ENCODE measurements at regions not wholly inside any gene's neighbourhood (a gene's known extent, or its start where the extent isn't known, plus 50 kb on each side); places are given as distances from the start of the nearest gene placed in this dataset.

DNA sequence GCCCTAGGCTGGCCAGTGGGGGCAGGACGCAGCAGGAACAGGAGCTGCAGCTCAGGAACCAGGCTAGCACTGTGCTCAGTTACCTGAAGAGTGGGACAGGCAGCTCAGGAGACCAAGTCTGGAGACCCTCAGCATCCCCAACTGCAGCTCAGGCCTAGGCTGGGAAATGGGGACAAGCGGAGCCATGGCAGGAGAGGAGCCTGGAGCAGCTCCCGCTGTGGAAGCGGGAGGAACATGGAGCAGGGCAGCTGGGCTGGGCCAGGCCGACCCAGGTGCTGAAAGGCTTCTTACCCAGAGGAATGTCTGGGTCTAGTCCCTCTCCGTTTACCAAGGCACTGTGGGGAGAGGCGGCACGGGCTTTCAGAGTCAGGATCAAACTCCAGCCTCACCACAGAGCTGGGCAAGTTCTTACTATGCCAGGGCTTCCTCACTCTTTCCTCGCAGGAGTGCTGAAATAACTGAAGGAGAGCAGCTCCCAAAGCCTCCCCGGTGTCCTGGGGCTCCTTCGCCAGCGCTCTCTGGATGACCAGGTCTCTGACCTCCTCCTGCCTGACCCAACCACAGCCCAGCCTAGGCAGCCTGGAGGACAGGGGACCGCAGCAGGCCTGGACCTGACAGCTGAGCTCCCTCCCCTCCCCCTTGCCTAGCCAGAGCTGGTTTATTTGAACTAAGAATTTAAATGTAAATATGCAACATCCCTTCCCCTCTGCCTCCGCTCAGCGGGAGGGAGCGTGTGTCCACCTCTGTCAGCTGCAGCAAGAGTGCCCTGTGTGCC, 247.8 kb upstream of the SIX2 start:
- Histone ChIP-seq H3K27me3 (ENCODE audit: low read depth, low read length) (no peaks in the 10 kb centered on the region), H2AFZ (ENCODE audit: low read depth, low read length) (no peak overlapping the region), H3K4me1 (ENCODE audit: low read length) (no peaks in the 10 kb centered on the region), H3K27ac (ENCODE audit: low read length) (no peak overlapping the region), H3K9me3 (ENCODE audit: insufficient read depth, low read length) (no peaks in the 10 kb centered on the region), H4K20me1 (ENCODE audit: insufficient read depth, low read length) (no peaks in the 10 kb centered on the region), H3K36me3 (replicated peaks; ENCODE audit: low read depth, low read length) (no peaks in the 10 kb centered on the region), H3K79me2 (ENCODE audit: low read length) (no peaks in the 10 kb centered on the region), H3K9ac (ENCODE audit: low read length) (no peak overlapping the region), H3K4me3 (ENCODE audit: low read length) (no peak overlapping the region), H3K4me2 (ENCODE audit: low read length) (no peak overlapping the region)
- TF ChIP-seq, protein P1, sequence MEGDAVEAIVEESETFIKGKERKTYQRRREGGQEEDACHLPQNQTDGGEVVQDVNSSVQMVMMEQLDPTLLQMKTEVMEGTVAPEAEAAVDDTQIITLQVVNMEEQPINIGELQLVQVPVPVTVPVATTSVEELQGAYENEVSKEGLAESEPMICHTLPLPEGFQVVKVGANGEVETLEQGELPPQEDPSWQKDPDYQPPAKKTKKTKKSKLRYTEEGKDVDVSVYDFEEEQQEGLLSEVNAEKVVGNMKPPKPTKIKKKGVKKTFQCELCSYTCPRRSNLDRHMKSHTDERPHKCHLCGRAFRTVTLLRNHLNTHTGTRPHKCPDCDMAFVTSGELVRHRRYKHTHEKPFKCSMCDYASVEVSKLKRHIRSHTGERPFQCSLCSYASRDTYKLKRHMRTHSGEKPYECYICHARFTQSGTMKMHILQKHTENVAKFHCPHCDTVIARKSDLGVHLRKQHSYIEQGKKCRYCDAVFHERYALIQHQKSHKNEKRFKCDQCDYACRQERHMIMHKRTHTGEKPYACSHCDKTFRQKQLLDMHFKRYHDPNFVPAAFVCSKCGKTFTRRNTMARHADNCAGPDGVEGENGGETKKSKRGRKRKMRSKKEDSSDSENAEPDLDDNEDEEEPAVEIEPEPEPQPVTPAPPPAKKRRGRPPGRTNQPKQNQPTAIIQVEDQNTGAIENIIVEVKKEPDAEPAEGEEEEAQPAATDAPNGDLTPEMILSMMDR (IDR thresholded peaks at IDR 0.05; ENCODE audit: low read depth, low read length), result no peak
- TF ChIP-seq EZH2phosphoT487 (IDR thresholded peaks at IDR 0.05; ENCODE audit: low read depth), result no peak

DNA sequence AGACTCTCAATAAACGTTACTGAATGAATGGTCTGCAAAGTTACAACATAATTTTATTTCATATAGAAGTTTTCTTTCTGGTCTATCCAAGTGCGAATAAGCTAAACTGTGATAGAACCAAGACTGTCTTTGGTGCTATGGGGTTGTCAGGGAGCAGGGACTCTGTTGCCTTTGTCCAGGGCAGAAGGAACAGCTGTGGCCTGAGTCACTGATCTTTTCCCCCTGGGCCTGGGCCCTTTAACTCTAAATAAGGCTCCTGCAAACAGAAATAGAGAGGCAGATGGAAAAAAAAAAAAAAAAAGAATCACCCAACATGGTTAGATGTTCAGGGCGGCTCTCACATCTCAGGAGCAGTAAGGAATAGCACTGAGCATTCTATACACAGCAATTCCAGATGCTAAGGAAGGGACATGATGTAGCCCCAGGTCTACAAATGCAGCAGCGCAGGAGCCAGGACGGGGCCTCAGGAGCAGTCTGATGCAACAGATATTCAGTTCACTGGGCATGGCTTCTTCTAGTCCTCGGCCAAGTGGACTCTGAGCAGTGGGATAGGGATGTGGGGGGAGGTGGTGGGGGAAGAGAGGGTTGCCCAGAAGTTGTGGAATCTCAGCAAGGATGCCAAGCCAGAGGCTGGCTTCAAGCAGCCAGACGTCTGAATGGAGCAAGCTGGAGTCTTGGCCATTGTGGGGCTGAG, 247.1 kb upstream of the SIX2 start:
- TF ChIP-seq, protein P1 (IDR thresholded peaks at IDR 0.05; ENCODE audit: low read depth, low read length), result no peak
- TF ChIP-seq EZH2phosphoT487 (IDR thresholded peaks at IDR 0.05; ENCODE audit: low read depth), result no peak
- no peak overlapping the region for H2AFZ ChIP-seq (ENCODE audit: low read depth, low read length)
- H3K9ac ChIP-seq (ENCODE audit: low read length), result no peak overlapping the region
- no peak overlapping the region for H3K4me3 ChIP-seq (ENCODE audit: low read length)
- H3K79me2 ChIP-seq (ENCODE audit: low read length), result no peaks in the 10 kb centered on the region
- H4K20me1 ChIP-seq (ENCODE audit: insufficient read depth, low read length), result no peaks in the 10 kb centered on the region
- no peaks in the 10 kb centered on the region for H3K9me3 ChIP-seq (ENCODE audit: insufficient read depth, low read length)
- H3K27ac ChIP-seq (ENCODE audit: low read length), result no peak overlapping the region
- no peaks in the 10 kb centered on the region for H3K36me3 ChIP-seq (replicated peaks; ENCODE audit: low read depth, low read length)
- H3K4me2 ChIP-seq (ENCODE audit: low read length), result no peak overlapping the region
- H3K4me1 ChIP-seq (ENCODE audit: low read length), result no peaks in the 10 kb centered on the region
- H3K27me3 ChIP-seq (ENCODE audit: low read depth, low read length), result no peaks in the 10 kb centered on the region

DNA sequence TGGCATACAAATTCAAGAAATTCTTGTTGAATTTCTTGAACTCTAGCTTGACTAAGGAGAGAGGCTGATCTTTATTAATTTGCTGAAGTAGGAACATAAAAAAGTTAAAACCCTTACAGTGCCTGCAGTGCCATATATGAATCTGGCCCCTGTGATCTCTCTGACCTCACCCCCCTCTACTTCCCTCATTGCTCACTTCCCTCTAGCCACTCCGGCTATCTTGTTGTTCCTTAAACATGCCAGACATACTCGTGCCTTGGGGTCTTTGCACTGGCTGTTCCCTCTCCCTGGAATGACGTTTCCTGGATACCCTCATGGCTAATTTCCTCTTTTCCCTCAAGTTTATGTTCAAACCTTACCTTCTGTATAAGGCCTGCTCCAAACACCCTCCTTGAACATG, 246.3 kb upstream of the SIX2 start:
- Histone ChIP-seq H3K9me3 (ENCODE audit: insufficient read depth, low read length) (no peaks in the 10 kb centered on the region), H3K4me3 (ENCODE audit: low read length) (no peak overlapping the region), H3K4me1 (ENCODE audit: low read length) (no peaks in the 10 kb centered on the region), H3K79me2 (ENCODE audit: low read length) (no peaks in the 10 kb centered on the region), H3K9ac (ENCODE audit: low read length) (no peak overlapping the region), H2AFZ (ENCODE audit: low read depth, low read length) (no peak overlapping the region), H3K27ac (ENCODE audit: low read length) (no peak overlapping the region), H3K27me3 (ENCODE audit: low read depth, low read length) (no peaks in the 10 kb centered on the region), H4K20me1 (ENCODE audit: insufficient read depth, low read length) (no peaks in the 10 kb centered on the region), H3K4me2 (ENCODE audit: low read length) (no peak overlapping the region), H3K36me3 (replicated peaks; ENCODE audit: low read depth, low read length) (no peaks in the 10 kb centered on the region)
- TF ChIP-seq, protein P1 (IDR thresholded peaks at IDR 0.05; ENCODE audit: low read depth, low read length), result no peak
- TF ChIP-seq EZH2phosphoT487 (IDR thresholded peaks at IDR 0.05; ENCODE audit: low read depth), result no peak

DNA sequence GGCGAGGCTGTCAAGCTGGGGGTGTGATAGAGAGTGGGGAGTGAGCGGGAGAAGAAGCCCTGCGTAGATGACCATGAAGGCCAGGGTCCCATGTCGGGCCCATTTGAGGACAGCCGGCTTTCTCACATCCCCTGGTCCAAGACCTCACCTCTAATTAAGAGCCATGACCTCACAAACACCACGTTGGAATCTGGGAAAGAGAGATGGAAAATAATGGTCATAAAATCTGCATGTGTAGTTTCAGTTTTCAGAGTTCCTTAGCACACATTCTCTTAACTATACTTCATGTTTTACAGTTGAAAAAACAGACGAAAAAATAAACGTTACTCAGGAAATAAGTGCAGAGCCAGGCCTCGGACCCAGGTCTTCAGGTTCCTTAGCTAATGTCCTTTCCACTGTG, 244.8 kb upstream of the SIX2 start:
- H3K9me3 ChIP-seq (ENCODE audit: insufficient read depth, low read length), result no peaks in the 10 kb centered on the region
- H3K4me2 ChIP-seq (ENCODE audit: low read length), result no peak overlapping the region
- no peaks in the 10 kb centered on the region for H3K79me2 ChIP-seq (ENCODE audit: low read length)
- no peaks in the 10 kb centered on the region for H4K20me1 ChIP-seq (ENCODE audit: insufficient read depth, low read length)
- no peak overlapping the region for H3K4me3 ChIP-seq (ENCODE audit: low read length)
- no peak overlapping the region for H3K9ac ChIP-seq (ENCODE audit: low read length)
- no peaks in the 10 kb centered on the region for H3K36me3 ChIP-seq (replicated peaks; ENCODE audit: low read depth, low read length)
- no peak overlapping the region for H2AFZ ChIP-seq (ENCODE audit: low read depth, low read length)
- H3K27me3 ChIP-seq (ENCODE audit: low read depth, low read length), result no peaks in the 10 kb centered on the region
- no peak overlapping the region for H3K27ac ChIP-seq (ENCODE audit: low read length)
- no peaks in the 10 kb centered on the region for H3K4me1 ChIP-seq (ENCODE audit: low read length)
- TF ChIP-seq, protein P1 (IDR thresholded peaks at IDR 0.05; ENCODE audit: low read depth, low read length), result no peak
- TF ChIP-seq EZH2phosphoT487 (IDR thresholded peaks at IDR 0.05; ENCODE audit: low read depth), result no peak
